Renal cortex interstitium (tissue), 11 donors: ENCODE measurements at regions not wholly inside any gene's neighbourhood (a gene's known extent, or its start where the extent isn't known, plus 50 kb on each side); places are given as distances from the start of the nearest gene placed in this dataset.

ENCODE experiments used
- DNase-seq, 11 donors: peaks; one replicate each; pipeline ENCODE4 v3.0.0-alpha.2; 2013; ENCODE audit warnings: low read depth in 9 of 11, low spot score in 4 of 11; ENCODE audit errors: extremely low read depth in 1 of 11

DNA sequence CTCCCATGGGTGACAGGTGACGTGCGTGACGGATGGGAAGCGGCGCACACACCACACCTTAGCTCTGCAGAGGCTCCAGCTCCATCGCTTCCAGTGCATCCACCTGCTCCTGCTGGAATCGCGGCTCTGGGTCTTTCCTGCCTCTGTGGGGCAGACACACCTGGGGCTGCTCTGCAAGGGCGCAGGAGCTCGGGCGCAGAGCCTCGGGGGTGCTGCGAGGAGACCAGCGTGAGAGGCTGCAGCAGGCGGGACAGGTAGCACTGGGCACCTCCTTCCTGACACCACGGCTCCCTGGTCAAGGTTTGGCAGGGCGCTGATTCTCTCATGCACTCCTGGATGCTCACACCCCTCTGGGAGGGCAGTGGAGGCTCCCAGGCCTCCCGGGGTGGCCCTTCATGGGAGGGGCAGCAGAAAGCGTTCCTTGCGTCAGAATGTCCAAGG lies 1494.3 kb downstream of the BRD1 start:
- no peak for DNase-seq

GRCh38 chr22:48332438-48333322 lies 1495.0 kb downstream of the BRD1 start:
- no peak for DNase-seq

DNA sequence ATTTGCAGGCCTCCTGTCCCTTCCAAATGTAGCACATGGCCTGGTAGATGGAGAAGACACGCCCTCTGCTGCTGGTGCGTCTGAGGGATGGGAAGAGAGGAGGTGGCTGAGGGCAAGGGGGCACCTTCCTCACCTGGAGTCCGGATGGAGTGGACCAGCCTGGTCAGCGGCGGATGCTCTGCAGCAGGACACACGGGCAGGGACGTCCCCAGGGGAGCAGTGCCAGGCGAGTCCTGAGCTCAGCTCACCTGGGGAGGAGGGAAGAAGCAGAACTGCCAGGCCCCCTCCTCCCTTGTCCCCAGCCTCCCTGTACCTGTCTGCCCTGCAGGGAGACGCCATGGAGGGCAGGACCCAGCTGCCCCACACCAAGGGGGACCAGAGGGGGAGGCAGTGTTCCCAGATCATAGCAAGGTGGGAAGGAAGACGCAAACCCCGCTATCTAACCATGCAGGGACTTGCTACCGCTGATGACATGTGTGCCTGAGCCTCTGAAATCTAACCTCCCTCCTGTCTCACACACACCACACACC lies 1495.9 kb downstream of the BRD1 start:
- DNase-seq: no peak

DNA sequence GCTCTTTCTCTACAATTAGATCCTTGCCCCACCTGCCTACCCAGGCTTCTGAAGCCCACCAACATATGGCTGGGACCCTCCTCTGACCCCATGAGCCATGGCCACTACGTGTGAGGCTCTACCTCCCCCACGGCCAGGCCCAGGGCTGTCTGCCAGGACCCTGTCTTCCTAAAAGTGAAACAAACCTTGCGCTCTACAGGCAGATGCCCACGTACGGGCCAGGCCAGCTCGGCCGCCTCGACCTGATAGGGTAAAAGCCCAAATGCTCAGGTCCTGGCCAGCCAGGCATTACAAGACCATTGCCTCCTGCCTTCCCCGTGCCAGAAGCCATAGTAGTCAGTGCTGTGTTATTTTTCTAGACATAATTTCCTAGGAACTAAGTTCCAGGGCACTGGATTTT lies 1496.4 kb downstream of the BRD1 start:
- DNase-seq: no peak

GRCh38 chr22:48327721-48328120 lies 1500.0 kb downstream of the BRD1 start:
- no peak for DNase-seq

GRCh38 chr22:48323746-48324145 lies 1503.9 kb downstream of the BRD1 start:
- no peak for DNase-seq

GRCh38 chr22:48322907-48323306 lies 1504.8 kb downstream of the BRD1 start:
- no peak for DNase-seq

DNA sequence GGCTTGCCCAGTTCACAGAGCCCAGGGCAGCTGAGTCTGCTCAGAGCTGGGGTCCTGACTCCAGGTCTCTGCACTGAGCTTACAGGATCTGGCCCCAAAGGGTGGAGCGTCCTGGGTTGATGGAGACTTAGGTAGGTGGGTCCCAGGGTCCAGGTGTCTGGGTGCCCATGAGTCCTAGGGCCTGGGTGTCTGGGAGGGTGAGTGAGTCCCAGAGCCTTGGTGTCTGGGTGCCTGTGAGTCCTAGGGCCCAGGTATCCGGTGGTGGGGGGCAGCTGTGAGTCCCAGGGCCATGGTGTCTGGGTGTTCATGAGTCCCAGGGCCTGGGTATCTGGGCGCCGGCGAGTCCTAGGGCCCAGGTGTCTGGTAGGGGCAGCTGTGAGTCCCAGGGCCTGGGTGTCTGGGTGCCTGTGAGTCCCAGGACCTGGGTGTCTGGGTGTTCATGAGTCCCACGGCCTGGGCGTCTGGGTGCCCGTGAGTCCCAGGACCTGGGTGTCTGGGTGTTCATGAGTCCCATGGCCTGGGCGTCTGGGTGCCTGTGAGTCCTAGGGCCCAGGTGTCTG lies 1505.6 kb downstream of the BRD1 start:
- DNase-seq: no peak

- DNase-seq: peak in 10 of 11 donors; percentile 33 to 80 (median 56)
These were observed 1506.8 kb downstream of the BRD1 start for GRCh38 chr22:48320683-48321451.

DNA sequence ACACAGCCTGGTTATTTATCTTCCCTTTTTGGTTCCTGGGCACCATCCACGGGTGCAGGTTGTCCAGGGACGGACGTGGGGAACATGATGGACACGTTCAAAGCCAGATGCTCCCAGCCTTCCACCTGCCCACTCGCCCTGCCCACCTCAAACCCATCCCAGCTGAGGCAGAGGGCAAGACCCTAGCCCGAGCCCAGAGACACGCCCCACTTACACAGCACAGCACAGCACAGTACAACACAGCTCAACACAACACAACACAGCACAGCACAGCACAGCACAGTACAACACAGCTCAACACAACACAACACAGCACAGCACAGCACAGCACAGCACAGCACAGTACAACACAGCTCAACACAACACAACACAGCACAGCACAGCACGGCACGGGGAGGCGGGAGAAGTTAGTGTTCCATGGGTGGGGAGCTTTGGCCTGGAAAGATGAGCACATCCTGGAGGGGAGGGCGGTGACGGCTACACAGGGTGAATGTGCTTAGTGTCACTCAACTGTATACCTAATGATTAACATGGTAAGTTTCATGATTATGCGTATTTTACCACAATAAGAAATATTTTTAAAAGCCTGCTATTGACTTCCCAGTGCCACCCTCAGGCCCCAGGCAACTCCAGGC lies 1507.5 kb downstream of the BRD1 start:
- DNase-seq: no peak

GRCh38 chr22:48319321-48320047 lies 1508.2 kb downstream of the BRD1 start:
- no peak for DNase-seq

DNA sequence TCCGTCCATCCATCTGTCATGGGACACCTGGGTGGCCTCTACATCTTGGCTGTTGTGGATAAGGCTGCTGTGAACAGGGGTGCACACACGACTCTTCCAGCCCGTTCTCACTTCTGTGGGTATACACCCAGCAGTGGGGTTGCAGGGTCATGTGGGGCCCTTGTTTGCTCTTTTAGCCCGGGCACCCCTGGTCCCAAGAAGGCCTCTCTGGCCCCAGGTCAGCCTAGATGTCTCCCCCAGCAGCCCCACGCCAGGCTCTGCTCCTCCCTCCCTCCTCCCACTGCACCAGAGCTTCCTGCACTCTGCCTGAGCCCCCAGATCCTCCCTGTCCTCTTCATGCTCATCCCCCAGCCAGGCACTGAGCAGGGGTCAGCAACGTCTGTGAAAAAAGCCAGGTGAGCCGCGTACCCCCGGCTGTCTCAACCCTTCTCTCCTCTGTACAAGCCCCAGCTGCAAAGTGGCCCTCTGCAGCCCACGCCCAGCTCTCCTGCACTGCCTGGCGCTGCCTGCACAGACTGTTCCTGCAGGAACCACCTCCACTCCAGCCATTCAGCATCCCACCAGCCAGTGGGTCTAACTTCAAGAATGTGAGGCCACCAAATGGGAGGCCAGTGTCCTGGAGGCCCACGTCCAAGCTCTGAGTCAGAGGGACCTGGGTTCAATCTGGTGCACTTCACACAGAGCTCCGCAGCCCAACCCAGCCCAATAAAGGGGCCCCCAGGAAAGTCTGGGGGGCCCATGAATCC lies 1508.9 kb downstream of the BRD1 start:
- DNase-seq: no peak

- no peak for DNase-seq
These were observed 1509.5 kb downstream of the BRD1 start for GRCh38 chr22:48318173-48318572.

GRCh38 chr22:48316257-48317250 lies 1511.1 kb downstream of the BRD1 start:
- no peak for DNase-seq

DNA sequence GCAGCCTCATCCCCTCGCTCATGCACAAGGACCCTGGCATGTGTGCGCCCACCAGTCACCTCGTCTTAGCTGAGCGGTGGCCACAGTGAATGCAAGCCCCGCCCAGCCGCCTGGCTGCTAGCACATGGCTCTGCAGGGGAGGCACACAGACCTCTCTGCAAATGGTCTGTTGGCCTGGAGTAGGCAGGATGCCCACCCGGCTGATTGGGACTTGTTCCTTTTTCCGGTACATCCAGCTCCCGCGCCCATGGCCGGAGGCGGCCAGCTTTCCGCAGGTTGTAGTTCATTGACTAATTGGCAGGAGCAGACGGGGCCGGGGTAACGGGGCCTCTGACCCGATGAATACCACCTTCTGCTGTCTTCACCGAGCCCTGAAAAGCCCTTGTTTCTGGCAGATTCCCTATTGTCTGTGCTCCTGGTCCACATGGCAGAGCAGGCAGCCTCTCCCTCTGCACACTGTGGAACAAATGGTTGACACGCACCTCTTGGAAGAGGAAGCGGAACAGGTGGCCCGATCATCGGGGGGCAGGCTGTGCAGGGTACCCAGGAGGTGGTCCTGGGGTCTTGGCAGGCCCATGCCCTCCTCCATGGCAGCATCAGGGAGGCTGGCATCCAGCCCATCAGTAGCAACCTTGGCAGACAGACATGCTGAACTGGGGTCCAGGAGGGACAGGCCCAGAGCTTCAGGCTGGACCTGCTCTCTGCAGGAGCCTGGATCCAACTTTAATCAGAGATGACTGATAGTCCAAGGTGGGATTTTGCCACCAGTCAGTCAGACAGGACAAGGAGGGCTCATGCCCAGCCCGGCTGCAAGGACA lies 1512.0 kb downstream of the BRD1 start:
- no peak for DNase-seq

DNA sequence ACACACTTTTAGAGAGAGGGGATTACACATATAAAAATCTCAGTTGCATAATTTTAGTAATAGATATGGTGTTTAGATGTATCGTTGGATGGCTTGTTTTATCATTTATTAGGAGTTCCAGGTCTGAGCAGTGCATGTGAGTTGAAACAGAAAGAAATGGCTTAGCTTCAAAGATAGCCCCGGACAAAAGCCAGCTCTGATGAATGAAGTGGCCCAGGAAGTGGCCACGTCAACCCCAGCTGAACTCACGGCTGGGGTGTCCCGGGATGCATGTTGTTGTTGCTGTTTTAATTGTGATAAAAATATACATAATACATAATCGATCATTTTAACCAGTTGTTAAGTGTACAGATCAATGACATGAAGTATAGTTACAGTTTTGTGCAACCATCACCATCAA lies 1513.6 kb downstream of the BRD1 start:
- no peak for DNase-seq
